ENCODE measurements at regions not wholly inside any gene's neighbourhood (a gene's known extent, or its start where the extent isn't known, plus 50 kb on each side); places are given as distances from the start of the nearest gene placed in this dataset.

DNA sequence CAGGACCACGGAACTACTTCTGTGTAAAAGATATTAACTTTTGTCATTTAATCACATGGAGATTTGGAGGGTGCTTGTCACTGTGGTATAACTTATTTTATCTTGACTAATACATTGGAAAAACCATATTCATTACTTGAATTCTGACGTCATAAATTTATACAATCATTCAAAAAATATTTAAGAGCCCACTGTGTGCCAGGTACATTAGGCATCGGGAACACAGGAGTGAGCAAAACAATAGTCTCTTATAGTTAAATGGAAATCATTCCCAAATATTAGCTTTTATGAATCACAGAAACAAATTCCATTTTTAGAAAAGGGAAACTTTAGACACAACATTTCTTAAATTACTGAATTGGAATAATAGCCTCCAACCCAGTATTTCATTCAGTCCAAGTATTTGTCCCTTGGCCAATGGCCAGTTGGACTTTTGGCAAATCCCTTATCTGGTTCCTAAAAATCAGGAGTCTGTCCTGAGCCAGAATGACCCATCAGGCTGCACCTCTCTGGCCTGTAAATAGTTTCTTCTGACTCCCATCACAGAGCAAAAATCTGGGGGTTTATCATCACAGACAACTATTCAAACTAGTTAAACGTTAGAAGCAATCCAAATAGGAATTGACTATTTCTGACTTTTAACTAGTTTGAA, 104.3 kb upstream of the FSTL4 start:
- no peak overlapping the region for H3K27ac ChIP-seq (ENCODE audit: low read length)
- H3K27me3 ChIP-seq (replicated peaks in 1 of 2; ENCODE audit: control insufficient read depth in 2 of 2, extremely low read depth in 1 of 2, insufficient read depth in 2 of 2, low read length in 1 of 2), result peaks cover 0 to 15% of the 10 kb centered on the region in 2 experiments
- no peak overlapping the region for H3K4me3 ChIP-seq (ENCODE audit: control insufficient read depth in 1 of 2, extremely low read depth in 1 of 2, low read length in 1 of 2)
- no peak for DNase-seq
- no peaks in the 10 kb centered on the region for H3K36me3 ChIP-seq (ENCODE audit: control insufficient read depth in 2 of 2, extremely low read depth in 1 of 2, insufficient read depth in 1 of 2, low read length in 1 of 2)
- Mint-ChIP-seq H3K4me3 (no peak overlapping the region), H3K36me3 (no peaks in the 10 kb centered on the region), H3K27ac (no peak overlapping the region), H3K9me3 (peaks cover 4 to 16% (median 7%) of the 10 kb centered on the region in 3 donors), H3K4me1 (no peaks in the 10 kb centered on the region), H3K27me3 (peaks cover 12 to 20% of the 10 kb centered on the region in 2 donors)
- no peak for ATAC-seq (replicated peaks in 1 of 4)
- no peaks in the 10 kb centered on the region for H3K4me1 ChIP-seq (ENCODE audit: control insufficient read depth in 1 of 2, extremely low read depth in 1 of 2, insufficient read depth in 2 of 2, low read length in 2 of 2)
- ChIA-PET CTCF (no interaction called here), POLR2A (no interaction called here)
- WGBS (ENCODE audit: insufficient coverage), result no CpG with 5 or more reads among the region's 4 CpGs
- no peaks in the 10 kb centered on the region for H3K9me3 ChIP-seq

DNA sequence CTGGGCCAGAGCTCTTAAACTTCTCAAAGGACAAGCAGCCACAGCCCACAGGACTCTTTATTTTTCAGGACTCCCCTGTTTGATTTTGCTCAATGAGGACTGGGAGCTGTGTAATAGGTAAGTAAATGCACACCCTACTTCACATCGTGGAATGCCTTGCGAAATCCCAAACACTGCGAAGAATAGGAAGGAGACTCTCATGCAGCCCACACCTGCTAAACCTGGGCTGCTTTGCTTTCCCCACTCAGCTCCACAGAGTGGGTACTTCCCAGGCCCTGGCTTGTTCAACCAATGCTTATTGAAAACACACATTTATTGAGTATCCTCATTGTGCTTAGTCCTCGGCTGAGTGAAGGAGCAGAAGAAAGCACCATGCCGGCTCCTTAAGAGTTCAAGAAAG, 103.3 kb upstream of the FSTL4 start:
- H3K9me3 ChIP-seq, result no peaks in the 10 kb centered on the region
- Mint-ChIP-seq H3K27ac (no peak overlapping the region), H3K9me3 (peaks cover 0 to 6% (median 4%) of the 10 kb centered on the region in 3 donors), H3K27me3 (peaks cover 12 to 24% of the 10 kb centered on the region in 2 donors), H3K36me3 (no peaks in the 10 kb centered on the region), H3K4me1 (no peaks in the 10 kb centered on the region), H3K4me3 (no peak overlapping the region)
- no peak overlapping the region for H3K27ac ChIP-seq (ENCODE audit: low read length)
- no peak overlapping the region for H3K4me3 ChIP-seq (ENCODE audit: control insufficient read depth in 1 of 2, extremely low read depth in 1 of 2, low read length in 1 of 2)
- H3K27me3 ChIP-seq (replicated peaks in 1 of 2; ENCODE audit: control insufficient read depth in 2 of 2, extremely low read depth in 1 of 2, insufficient read depth in 2 of 2, low read length in 1 of 2), result peaks cover 0 to 15% of the 10 kb centered on the region in 2 experiments
- DNase-seq (no peak), ATAC-seq (replicated peaks in 1 of 4) (no peak)
- ChIA-PET POLR2A (no interaction called here), CTCF (no interaction called here)
- 83% methylated on average over 2 of the region's 5 CpGs for WGBS (ENCODE audit: insufficient coverage)
- H3K36me3 ChIP-seq (ENCODE audit: control insufficient read depth in 2 of 2, extremely low read depth in 1 of 2, insufficient read depth in 1 of 2, low read length in 1 of 2), result no peaks in the 10 kb centered on the region
- no peaks in the 10 kb centered on the region for H3K4me1 ChIP-seq (ENCODE audit: control insufficient read depth in 1 of 2, extremely low read depth in 1 of 2, insufficient read depth in 2 of 2, low read length in 2 of 2)

DNA sequence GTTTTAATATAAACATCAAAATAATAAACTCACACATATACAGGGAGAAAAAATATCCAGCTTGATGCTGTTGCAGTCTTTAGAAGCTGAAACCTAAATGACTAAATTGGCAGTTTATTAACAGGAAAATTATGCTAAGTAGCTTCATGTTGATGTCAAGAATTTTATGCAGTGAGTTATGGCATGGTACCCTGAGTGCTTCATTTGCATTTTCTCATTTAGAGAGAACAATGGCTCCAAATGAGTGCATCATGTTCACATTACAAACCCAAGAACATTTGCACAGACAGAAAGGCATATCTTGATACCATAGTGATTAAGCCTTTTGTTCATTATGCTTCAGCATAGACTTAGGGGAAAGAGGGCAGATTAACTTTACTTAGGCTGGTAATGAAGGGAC, 102.9 kb upstream of the FSTL4 start:
- H3K9me3 Mint-ChIP-seq, result peaks cover 0 to 4% (median 3%) of the 10 kb centered on the region in 3 donors
- CTCF ChIA-PET, result no interaction called here
- H3K27me3 Mint-ChIP-seq, result peaks cover 12 to 27% of the 10 kb centered on the region in 2 donors
- Histone ChIP-seq H3K27ac (ENCODE audit: low read length) (no peak overlapping the region), H3K4me3 (ENCODE audit: control insufficient read depth in 1 of 2, extremely low read depth in 1 of 2, low read length in 1 of 2) (no peak overlapping the region), H3K4me1 (ENCODE audit: control insufficient read depth in 1 of 2, extremely low read depth in 1 of 2, insufficient read depth in 2 of 2, low read length in 2 of 2) (no peaks in the 10 kb centered on the region), H3K27me3 (replicated peaks in 1 of 2; ENCODE audit: control insufficient read depth in 2 of 2, extremely low read depth in 1 of 2, insufficient read depth in 2 of 2, low read length in 1 of 2) (peaks cover 0 to 15% of the 10 kb centered on the region in 2 experiments), H3K9me3 (no peaks in the 10 kb centered on the region), H3K36me3 (ENCODE audit: control insufficient read depth in 2 of 2, extremely low read depth in 1 of 2, insufficient read depth in 1 of 2, low read length in 1 of 2) (no peaks in the 10 kb centered on the region)
- POLR2A ChIA-PET, result no interaction called here
- no peaks in the 10 kb centered on the region for H3K36me3 Mint-ChIP-seq
- DNase-seq (no peak), ATAC-seq (replicated peaks in 1 of 4) (no peak)
- no peak overlapping the region for H3K4me3 Mint-ChIP-seq
- no peak overlapping the region for H3K27ac Mint-ChIP-seq
- no peaks in the 10 kb centered on the region for H3K4me1 Mint-ChIP-seq

- CTCF ChIA-PET, result no interaction called here
- peaks cover 0 to 19% of the 10 kb centered on the region in 2 experiments for H3K27me3 ChIP-seq (replicated peaks in 1 of 2; ENCODE audit: control insufficient read depth in 2 of 2, extremely low read depth in 1 of 2, insufficient read depth in 2 of 2, low read length in 1 of 2)
- no peaks in the 10 kb centered on the region for H3K36me3 Mint-ChIP-seq
Measured at GRCh38 chr5:133714161-133714915, 102.0 kb upstream of the FSTL4 start.

GRCh38 chr5:133713751-133714150, 101.4 kb upstream of the FSTL4 start:
- POLR2A ChIA-PET, result interaction anchor here in 1 of 2 donors (0.6 kb wide), 1 partner anchor 34 kb away, joined by 9 read pairs; no protein-coding TSS in a partner anchor
- Mint-ChIP-seq H3K36me3 (no peaks in the 10 kb centered on the region), H3K9me3 (no peaks in the 10 kb centered on the region), H3K27ac (no peak overlapping the region), H3K4me1 (no peaks in the 10 kb centered on the region), H3K4me3 (no peak overlapping the region), H3K27me3 (peaks cover 12 to 31% of the 10 kb centered on the region in 2 donors)
- CTCF ChIA-PET, result no interaction called here
- Histone ChIP-seq H3K9me3 (no peaks in the 10 kb centered on the region), H3K4me3 (ENCODE audit: control insufficient read depth in 1 of 2, extremely low read depth in 1 of 2, low read length in 1 of 2) (no peak overlapping the region), H3K27me3 (replicated peaks in 1 of 2; ENCODE audit: control insufficient read depth in 2 of 2, extremely low read depth in 1 of 2, insufficient read depth in 2 of 2, low read length in 1 of 2) (peaks cover 0 to 19% of the 10 kb centered on the region in 2 experiments), H3K27ac (ENCODE audit: low read length) (no peak overlapping the region), H3K4me1 (ENCODE audit: control insufficient read depth in 1 of 2, extremely low read depth in 1 of 2, insufficient read depth in 2 of 2, low read length in 2 of 2) (no peaks in the 10 kb centered on the region), H3K36me3 (ENCODE audit: control insufficient read depth in 2 of 2, extremely low read depth in 1 of 2, insufficient read depth in 1 of 2, low read length in 1 of 2) (no peaks in the 10 kb centered on the region)
- ATAC-seq (replicated peaks in 1 of 4), result no peak
- no peak for DNase-seq
- 80% methylated on average over 1 of the region's 6 CpGs for WGBS (ENCODE audit: insufficient coverage)

More at GRCh38 chr5:133714161-133714915, 102.0 kb upstream of the FSTL4 start:
- no peaks in the 10 kb centered on the region for H3K9me3 Mint-ChIP-seq
- ATAC-seq (replicated peaks in 1 of 4), result no peak
- POLR2A ChIA-PET, result no interaction called here
- no peaks in the 10 kb centered on the region for H3K9me3 ChIP-seq
- no peak overlapping the region for H3K4me3 Mint-ChIP-seq
- DNase-seq, result no peak
- H3K4me1 Mint-ChIP-seq, result no peaks in the 10 kb centered on the region
- H3K27me3 Mint-ChIP-seq, result peaks cover 12 to 30% of the 10 kb centered on the region in 2 donors
- H3K4me1 ChIP-seq (ENCODE audit: control insufficient read depth in 1 of 2, extremely low read depth in 1 of 2, insufficient read depth in 2 of 2, low read length in 2 of 2), result no peaks in the 10 kb centered on the region
- no peaks in the 10 kb centered on the region for H3K36me3 ChIP-seq (ENCODE audit: control insufficient read depth in 2 of 2, extremely low read depth in 1 of 2, insufficient read depth in 1 of 2, low read length in 1 of 2)
- no peak overlapping the region for H3K27ac Mint-ChIP-seq
- H3K27ac ChIP-seq (ENCODE audit: low read length), result no peak overlapping the region
- 78% methylated on average over 9 of the region's 12 CpGs for WGBS (ENCODE audit: insufficient coverage)
- H3K4me3 ChIP-seq (ENCODE audit: control insufficient read depth in 1 of 2, extremely low read depth in 1 of 2, low read length in 1 of 2), result no peak overlapping the region

- ATAC-seq (replicated peaks in 1 of 4) (no peak), DNase-seq (no peak)
- ChIA-PET POLR2A (interaction anchor here in 1 of 2 donors (0.6 kb wide), 1 partner anchor 34 kb away, joined by 9 read pairs; no protein-coding TSS in a partner anchor), CTCF (interaction anchor here in 1 of 2 donors (0.6 kb wide), 1 partner anchor 186 kb away, joined by 7 read pairs; no protein-coding TSS in a partner anchor)
- Mint-ChIP-seq H3K4me1 (no peaks in the 10 kb centered on the region), H3K27me3 (peaks cover 10 to 27% of the 10 kb centered on the region in 2 donors), H3K9me3 (no peaks in the 10 kb centered on the region), H3K36me3 (no peaks in the 10 kb centered on the region), H3K27ac (no peak overlapping the region), H3K4me3 (no peak overlapping the region)
- Histone ChIP-seq H3K27me3 (replicated peaks in 1 of 2; ENCODE audit: control insufficient read depth in 2 of 2, extremely low read depth in 1 of 2, insufficient read depth in 2 of 2, low read length in 1 of 2) (peaks cover 0 to 23% of the 10 kb centered on the region in 2 experiments), H3K9me3 (no peaks in the 10 kb centered on the region), H3K27ac (ENCODE audit: low read length) (no peak overlapping the region), H3K4me1 (ENCODE audit: control insufficient read depth in 1 of 2, extremely low read depth in 1 of 2, insufficient read depth in 2 of 2, low read length in 2 of 2) (no peaks in the 10 kb centered on the region), H3K4me3 (ENCODE audit: control insufficient read depth in 1 of 2, extremely low read depth in 1 of 2, low read length in 1 of 2) (no peak overlapping the region), H3K36me3 (ENCODE audit: control insufficient read depth in 2 of 2, extremely low read depth in 1 of 2, insufficient read depth in 1 of 2, low read length in 1 of 2) (no peaks in the 10 kb centered on the region)
Measured at GRCh38 chr5:133713209-133713608, 100.9 kb upstream of the FSTL4 start.

Data from T-cell (primary cell).